VCaP (cell line): ENCODE measurements at regions not wholly inside any gene's neighbourhood (a gene's known extent, or its start where the extent isn't known, plus 50 kb on each side); places are given as distances from the start of the nearest gene placed in this dataset.

Source experiments
- H3K27ac ChIP-seq: fragments of 450-650 bp; 2 replicates; pipeline ENCODE4 v1.5.1; 2017
- TF ChIP-seq, protein P1 (sequence below): fragments of 450-650 bp; conservative IDR thresholded peaks from 2 replicates; pipeline ENCODE4 v1.5.1; 2017; ENCODE audit warnings: mild to moderate bottlenecking, moderate library complexity

DNA sequence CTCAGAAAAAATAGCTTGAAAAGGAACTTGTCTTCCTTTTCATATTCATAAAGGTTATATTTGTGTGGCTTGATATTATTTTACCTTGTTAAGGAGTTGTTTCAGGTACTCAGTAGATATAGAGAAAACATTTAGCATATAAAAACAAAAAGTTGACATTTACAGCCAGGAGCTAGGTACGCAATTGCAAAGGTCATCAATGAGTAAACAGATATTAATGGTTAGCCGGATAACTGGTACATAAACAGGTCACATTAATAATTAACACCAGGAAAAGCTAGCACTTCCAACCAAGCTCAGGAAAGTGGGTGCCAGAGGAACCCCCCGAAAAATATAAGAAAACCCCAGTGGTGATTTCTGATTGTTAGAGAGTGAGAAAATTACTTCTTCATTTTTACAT lies 146.6 kb upstream of the NR2F2 start:
- 0 out of 2 replicates have a peak overlapping the region, but pooled peaks have one; percentile 2 for H3K27ac ChIP-seq
- TF ChIP-seq, protein P1, sequence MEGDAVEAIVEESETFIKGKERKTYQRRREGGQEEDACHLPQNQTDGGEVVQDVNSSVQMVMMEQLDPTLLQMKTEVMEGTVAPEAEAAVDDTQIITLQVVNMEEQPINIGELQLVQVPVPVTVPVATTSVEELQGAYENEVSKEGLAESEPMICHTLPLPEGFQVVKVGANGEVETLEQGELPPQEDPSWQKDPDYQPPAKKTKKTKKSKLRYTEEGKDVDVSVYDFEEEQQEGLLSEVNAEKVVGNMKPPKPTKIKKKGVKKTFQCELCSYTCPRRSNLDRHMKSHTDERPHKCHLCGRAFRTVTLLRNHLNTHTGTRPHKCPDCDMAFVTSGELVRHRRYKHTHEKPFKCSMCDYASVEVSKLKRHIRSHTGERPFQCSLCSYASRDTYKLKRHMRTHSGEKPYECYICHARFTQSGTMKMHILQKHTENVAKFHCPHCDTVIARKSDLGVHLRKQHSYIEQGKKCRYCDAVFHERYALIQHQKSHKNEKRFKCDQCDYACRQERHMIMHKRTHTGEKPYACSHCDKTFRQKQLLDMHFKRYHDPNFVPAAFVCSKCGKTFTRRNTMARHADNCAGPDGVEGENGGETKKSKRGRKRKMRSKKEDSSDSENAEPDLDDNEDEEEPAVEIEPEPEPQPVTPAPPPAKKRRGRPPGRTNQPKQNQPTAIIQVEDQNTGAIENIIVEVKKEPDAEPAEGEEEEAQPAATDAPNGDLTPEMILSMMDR: no peak

DNA sequence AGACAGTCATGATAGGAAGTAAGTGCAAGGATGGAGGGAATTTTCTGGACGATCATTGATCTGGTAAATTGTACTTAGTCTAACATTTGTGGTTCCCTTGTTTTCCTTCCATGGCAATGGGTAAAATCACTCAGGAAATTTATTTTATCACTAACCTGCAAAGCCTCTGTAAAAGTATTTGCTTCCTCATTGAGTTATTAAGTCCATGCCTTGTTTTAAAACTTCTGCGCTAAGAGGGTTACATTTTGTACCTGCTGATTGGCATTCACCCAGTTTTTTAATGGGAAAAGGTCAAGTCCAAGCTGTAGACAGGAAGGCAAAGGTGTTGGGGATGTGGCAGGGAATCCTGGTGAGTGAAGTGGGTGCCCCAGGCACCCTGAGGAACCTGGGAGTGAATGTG lies 146.2 kb upstream of the NR2F2 start:
- TF ChIP-seq, protein P1: no peak
- 0 out of 2 replicates have a peak overlapping the region, but pooled peaks have one; percentile 2 for H3K27ac ChIP-seq

DNA sequence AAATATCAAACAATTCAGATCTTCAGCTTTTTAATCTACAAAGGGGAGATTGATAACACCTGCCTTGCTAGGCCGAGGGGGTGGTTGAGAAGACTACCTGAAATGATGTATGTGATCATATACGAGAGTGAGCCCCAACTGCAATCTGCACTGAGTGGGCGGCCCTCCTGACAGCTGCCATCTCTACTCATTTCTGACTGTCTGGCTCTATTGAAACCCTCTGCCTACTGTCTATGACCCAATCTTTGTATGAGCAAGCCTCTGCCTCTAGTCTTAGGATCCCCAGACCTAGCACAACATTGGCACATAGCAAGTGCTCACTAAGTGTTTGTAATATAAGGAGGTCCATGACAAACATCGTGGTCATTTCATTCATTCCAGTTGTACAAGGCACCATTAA lies 144.4 kb upstream of the NR2F2 start:
- no peak overlapping the region for H3K27ac ChIP-seq
- TF ChIP-seq, protein P1: no peak

DNA sequence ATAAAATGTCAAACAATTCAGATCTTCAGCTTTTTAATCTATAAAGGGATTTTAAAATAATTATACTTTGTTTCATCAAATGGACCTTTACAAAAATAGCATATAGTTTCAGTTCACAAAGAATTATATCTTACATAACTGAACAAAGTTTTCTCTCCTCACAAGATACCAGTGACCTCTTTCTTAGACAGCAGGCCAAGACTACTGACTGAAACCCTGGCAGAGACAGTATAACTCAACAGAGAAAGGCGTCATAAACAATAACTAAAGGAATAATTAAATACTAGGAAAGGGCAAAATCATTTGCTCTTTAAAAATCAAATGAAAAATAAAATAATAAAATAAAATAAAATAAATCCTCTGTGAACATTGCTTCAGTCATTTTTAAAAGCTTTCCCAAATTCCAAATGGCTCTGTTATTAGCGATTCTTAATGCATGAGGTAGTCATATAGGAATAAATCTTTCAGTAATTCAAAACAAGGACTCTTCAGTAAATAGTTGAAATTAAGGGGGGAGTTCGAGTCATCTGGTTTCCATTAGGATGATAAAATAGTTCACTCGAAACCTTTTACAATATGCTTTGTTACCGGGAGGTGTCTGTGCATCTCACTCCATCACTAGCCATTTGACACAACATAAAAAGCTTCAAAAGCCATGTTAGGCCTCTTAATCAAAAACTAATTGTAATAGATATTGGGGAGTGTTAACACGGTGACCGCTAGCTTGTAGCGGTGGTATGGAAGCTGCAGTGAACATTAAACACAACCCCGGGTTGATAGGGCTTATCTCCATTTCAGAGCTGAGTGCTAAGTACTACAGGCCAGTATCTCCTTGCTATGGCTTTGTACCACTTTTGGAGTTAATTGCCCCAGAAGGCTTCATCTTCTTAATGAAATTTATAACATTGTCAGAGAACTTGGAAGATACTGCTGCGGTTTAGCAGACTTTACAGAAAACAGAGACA lies 142.9 kb upstream of the NR2F2 start:
- TF ChIP-seq, protein P1: no peak
- no peak overlapping the region for H3K27ac ChIP-seq

DNA sequence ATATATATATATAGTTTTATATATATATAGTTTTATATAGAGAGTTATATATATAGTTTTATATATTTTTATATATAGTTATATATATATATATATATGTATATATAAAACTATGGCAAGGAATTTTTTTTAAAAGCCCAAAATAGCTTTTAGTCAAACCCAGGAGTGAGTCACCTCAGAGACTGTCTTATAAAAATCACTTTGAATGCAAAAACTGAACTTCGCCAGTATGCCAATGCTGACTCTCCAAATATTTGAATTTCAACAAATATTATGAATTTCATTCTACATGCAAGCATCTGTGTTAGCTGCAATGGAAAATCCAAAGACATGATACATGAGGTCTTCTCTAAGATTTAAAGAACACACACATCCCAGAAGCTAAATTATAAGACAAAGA lies 132.8 kb upstream of the NR2F2 start:
- TF ChIP-seq, protein P1: no peak
- H3K27ac ChIP-seq: no peak overlapping the region

DNA sequence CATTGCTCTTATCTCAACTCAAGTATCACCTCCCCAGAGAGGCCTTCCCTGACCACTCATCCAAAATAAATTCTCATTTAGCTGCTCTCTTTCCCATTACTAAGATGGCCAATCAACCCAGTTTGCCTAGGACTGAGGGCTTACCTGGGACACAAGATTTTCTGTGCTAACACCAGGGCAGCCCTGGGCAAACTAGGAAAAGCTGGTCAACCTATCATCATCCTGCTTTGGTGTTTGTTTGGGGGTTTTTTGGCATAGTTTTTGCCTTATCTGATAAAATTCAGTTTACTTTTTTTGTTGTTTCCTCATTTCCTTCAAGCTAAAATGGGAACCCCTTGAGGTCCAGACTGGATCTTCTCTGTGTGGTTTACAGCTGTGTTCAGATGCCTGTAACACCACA lies 131.4 kb upstream of the NR2F2 start:
- no peak overlapping the region for H3K27ac ChIP-seq
- TF ChIP-seq, protein P1: no peak

DNA sequence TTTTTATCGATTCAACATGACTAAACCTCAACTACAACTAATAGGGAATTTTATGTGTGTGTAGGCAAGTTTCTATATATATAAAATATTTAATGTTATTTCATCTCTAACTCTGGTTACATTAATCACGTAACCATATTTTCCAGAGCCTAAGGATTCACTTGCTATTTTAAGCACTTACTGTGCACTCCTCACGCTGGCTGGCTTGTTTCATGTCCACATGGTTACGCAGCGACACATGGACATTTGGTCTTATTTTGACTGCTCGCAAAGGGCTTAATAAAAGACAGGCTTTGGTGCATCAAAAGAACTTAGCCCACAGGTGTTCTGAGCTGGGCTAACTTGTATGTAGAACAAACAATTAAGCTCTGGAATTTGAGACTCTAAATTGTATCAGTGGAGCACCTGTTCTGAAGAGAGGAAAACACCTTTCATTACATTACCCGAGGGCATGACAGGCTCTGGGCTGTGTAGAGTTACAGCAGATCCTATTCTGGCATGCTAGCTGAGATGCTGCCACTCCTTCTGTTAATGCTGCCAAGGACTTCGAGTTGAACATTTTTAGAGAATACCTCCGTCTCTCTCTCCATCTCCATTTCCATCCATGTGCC lies 130.0 kb upstream of the NR2F2 start:
- TF ChIP-seq, protein P1: no peak
- no peak overlapping the region for H3K27ac ChIP-seq
